HepG2 (cell line): ENCODE measurements at regions not wholly inside any gene's neighbourhood (a gene's known extent, or its start where the extent isn't known, plus 50 kb on each side); places are given as distances from the start of the nearest gene placed in this dataset.

Source experiments
- FOSL2 ChIP-seq: sonication (generic); formaldehyde crosslinking; IDR thresholded peaks from 2 replicates; pipeline ENCODE4 v1.4.0; 2020; ENCODE audit warnings: missing genetic modification reagents
- GPN1 ChIP-seq: sonication (generic); formaldehyde crosslinking; IDR thresholded peaks from 2 replicates; pipeline ENCODE4 v1.5.1; 2020; ENCODE audit warnings: missing genetic modification reagents, borderline replicate concordance
- HIVEP1 ChIP-seq: sonication (generic); formaldehyde crosslinking; IDR thresholded peaks from 2 replicates; pipeline ENCODE4 v1.4.0; 2020; ENCODE audit warnings: mild to moderate bottlenecking, missing genetic modification reagents
- JARID2 ChIP-seq: sonication (generic); formaldehyde crosslinking; IDR thresholded peaks from 2 replicates; pipeline ENCODE4 v1.8.1; 2023; ENCODE audit warnings: missing genetic modification reagents, inconsistent platforms; ENCODE audit not compliant: insufficient replicate concordance
- MEIS2 ChIP-seq: sonication (generic); formaldehyde crosslinking; IDR thresholded peaks from 2 replicates; pipeline ENCODE4 v1.9.0; 2021; ENCODE audit warnings: mild to moderate bottlenecking, missing genetic modification reagents
- MYC ChIP-seq: sonication (generic); formaldehyde crosslinking; IDR thresholded peaks from 2 replicates; pipeline ENCODE4 v1.9.0; 2021; ENCODE audit warnings: missing genetic modification reagents, borderline replicate concordance
- REL ChIP-seq: sonication (generic); formaldehyde crosslinking; conservative IDR thresholded peaks from 2 replicates; pipeline ENCODE4 v1.8.0; 2022; ENCODE audit warnings: mild to moderate bottlenecking, missing genetic modification reagents, moderate library complexity
- SMAD1 ChIP-seq: sonication (generic); formaldehyde crosslinking; IDR thresholded peaks from 2 replicates; pipeline ENCODE4 v1.4.0; 2020; ENCODE audit warnings: missing genetic modification reagents, low read depth, mild to moderate bottlenecking, borderline replicate concordance
- ZFP36 ChIP-seq: fragments of 150-350 bp; IDR thresholded peaks from 2 replicates; pipeline ENCODE4 v1.6.1; 2018; ENCODE audit warnings: borderline replicate concordance, low read length, low read depth; ENCODE audit not compliant: partially characterized antibody
- ZFY ChIP-seq: sonication (generic); formaldehyde crosslinking; IDR thresholded peaks from 2 replicates; pipeline ENCODE4 v1.4.0; 2020; ENCODE audit warnings: missing genetic modification reagents
- ZNF337 ChIP-seq: sonication (generic); formaldehyde crosslinking; IDR thresholded peaks from 2 replicates; pipeline ENCODE4 v1.5.1; 2020; ENCODE audit warnings: missing genetic modification reagents, low read depth, mild to moderate bottlenecking, borderline replicate concordance
- ZNF33A ChIP-seq: sonication (generic); formaldehyde crosslinking; IDR thresholded peaks from 2 replicates; pipeline ENCODE4 v1.5.1; 2020; ENCODE audit warnings: missing genetic modification reagents, mild to moderate bottlenecking, moderate library complexity, borderline replicate concordance
- ZNF460 ChIP-seq: sonication (generic); formaldehyde crosslinking; IDR thresholded peaks from 2 replicates; pipeline ENCODE4 v1.5.1; 2020; ENCODE audit warnings: missing genetic modification reagents, mild to moderate bottlenecking, borderline replicate concordance
- ZNF577 ChIP-seq: sonication (generic); formaldehyde crosslinking; IDR thresholded peaks from 2 replicates; pipeline ENCODE4 v1.4.0; 2020; ENCODE audit warnings: mild to moderate bottlenecking, low read depth, missing genetic modification reagents, borderline replicate concordance
- TF ChIP-seq, protein P1 (sequence below): sonication (generic); formaldehyde crosslinking; IDR thresholded peaks from 2 replicates; pipeline ENCODE4 v1.4.0; 2020; ENCODE audit warnings: mild to moderate bottlenecking, missing genetic modification reagents, borderline replicate concordance
- TF ChIP-seq, protein P2 (sequence below): sonication (generic); formaldehyde crosslinking; IDR thresholded peaks from 2 replicates; pipeline ENCODE4 v1.8.0; 2022; ENCODE audit warnings: mild to moderate bottlenecking, missing genetic modification reagents; ENCODE audit not compliant: insufficient replicate concordance
- TF ChIP-seq, protein P3 (sequence below): sonication (generic); formaldehyde crosslinking; IDR thresholded peaks from 2 replicates; pipeline ENCODE4 v1.8.1; 2023; ENCODE audit warnings: mild to moderate bottlenecking, missing genetic modification reagents
- TF ChIP-seq, protein P4 (sequence below): IDR thresholded peaks from 2 replicates; pipeline ENCODE4 v1.6.1; 2016; ENCODE audit warnings: low read depth, missing genetic modification reagents, missing compliant biosample characterization

DNA sequence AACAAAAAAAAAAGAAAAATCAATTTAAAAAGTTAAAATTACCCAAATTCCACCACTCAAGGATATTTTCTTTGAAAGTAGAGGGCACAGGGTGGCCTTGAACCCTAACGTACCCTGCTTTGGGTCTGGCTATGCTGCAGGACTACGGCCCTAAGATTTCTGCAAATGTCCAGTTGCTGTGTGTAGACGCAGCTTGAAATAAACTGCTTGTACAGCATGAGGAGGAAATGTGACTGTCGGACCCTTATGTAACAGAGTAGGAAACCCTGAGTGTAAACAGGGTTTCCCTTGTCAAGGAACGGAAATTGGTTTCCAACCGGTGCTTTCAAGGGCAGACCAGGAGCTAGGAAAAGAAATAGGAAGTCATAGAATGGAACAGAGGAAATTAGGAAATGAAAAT lies 60.7 kb upstream of the SHLD1 start (continued):
- TF ChIP-seq, protein P1, sequence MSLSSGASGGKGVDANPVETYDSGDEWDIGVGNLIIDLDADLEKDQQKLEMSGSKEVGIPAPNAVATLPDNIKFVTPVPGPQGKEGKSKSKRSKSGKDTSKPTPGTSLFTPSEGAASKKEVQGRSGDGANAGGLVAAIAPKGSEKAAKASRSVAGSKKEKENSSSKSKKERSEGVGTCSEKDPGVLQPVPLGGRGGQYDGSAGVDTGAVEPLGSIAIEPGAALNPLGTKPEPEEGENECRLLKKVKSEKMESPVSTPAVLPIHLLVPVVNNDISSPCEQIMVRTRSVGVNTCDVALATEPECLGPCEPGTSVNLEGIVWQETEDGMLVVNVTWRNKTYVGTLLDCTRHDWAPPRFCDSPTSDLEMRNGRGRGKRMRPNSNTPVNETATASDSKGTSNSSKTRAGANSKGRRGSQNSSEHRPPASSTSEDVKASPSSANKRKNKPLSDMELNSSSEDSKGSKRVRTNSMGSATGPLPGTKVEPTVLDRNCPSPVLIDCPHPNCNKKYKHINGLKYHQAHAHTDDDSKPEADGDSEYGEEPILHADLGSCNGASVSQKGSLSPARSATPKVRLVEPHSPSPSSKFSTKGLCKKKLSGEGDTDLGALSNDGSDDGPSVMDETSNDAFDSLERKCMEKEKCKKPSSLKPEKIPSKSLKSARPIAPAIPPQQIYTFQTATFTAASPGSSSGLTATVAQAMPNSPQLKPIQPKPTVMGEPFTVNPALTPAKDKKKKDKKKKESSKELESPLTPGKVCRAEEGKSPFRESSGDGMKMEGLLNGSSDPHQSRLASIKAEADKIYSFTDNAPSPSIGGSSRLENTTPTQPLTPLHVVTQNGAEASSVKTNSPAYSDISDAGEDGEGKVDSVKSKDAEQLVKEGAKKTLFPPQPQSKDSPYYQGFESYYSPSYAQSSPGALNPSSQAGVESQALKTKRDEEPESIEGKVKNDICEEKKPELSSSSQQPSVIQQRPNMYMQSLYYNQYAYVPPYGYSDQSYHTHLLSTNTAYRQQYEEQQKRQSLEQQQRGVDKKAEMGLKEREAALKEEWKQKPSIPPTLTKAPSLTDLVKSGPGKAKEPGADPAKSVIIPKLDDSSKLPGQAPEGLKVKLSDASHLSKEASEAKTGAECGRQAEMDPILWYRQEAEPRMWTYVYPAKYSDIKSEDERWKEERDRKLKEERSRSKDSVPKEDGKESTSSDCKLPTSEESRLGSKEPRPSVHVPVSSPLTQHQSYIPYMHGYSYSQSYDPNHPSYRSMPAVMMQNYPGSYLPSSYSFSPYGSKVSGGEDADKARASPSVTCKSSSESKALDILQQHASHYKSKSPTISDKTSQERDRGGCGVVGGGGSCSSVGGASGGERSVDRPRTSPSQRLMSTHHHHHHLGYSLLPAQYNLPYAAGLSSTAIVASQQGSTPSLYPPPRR (CRISPR knock-in tag), result peak; percentile 52; the same call in 1 of the 2 replicates
- TF ChIP-seq ZNF460, result no peak
- no peak for TF ChIP-seq JARID2
- TF ChIP-seq ZNF33A (CRISPR knock-in tag), result no peak
- TF ChIP-seq FOSL2 (CRISPR knock-in tag), result peak; percentile 46; the same call in 1 of the 2 replicates
- TF ChIP-seq ZNF577 (CRISPR knock-in tag), result no peak
- no peak for TF ChIP-seq SMAD1 (CRISPR knock-in tag)
- TF ChIP-seq, protein P2, sequence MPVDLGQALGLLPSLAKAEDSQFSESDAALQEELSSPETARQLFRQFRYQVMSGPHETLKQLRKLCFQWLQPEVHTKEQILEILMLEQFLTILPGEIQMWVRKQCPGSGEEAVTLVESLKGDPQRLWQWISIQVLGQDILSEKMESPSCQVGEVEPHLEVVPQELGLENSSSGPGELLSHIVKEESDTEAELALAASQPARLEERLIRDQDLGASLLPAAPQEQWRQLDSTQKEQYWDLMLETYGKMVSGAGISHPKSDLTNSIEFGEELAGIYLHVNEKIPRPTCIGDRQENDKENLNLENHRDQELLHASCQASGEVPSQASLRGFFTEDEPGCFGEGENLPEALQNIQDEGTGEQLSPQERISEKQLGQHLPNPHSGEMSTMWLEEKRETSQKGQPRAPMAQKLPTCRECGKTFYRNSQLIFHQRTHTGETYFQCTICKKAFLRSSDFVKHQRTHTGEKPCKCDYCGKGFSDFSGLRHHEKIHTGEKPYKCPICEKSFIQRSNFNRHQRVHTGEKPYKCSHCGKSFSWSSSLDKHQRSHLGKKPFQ, result no peak
- TF ChIP-seq MYC, result no peak
- TF ChIP-seq GPN1 (CRISPR knock-in tag), result no peak
- no peak for TF ChIP-seq ZFY (CRISPR knock-in tag)
- peak; percentile 76 for TF ChIP-seq MEIS2 (CRISPR knock-in tag)
- TF ChIP-seq ZFP36, result no peak
- TF ChIP-seq, protein P3, sequence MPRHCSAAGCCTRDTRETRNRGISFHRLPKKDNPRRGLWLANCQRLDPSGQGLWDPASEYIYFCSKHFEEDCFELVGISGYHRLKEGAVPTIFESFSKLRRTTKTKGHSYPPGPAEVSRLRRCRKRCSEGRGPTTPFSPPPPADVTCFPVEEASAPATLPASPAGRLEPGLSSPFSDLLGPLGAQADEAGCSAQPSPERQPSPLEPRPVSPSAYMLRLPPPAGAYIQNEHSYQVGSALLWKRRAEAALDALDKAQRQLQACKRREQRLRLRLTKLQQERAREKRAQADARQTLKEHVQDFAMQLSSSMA (CRISPR knock-in tag), result no peak
- no peak for TF ChIP-seq ZNF337
- TF ChIP-seq, protein P4, sequence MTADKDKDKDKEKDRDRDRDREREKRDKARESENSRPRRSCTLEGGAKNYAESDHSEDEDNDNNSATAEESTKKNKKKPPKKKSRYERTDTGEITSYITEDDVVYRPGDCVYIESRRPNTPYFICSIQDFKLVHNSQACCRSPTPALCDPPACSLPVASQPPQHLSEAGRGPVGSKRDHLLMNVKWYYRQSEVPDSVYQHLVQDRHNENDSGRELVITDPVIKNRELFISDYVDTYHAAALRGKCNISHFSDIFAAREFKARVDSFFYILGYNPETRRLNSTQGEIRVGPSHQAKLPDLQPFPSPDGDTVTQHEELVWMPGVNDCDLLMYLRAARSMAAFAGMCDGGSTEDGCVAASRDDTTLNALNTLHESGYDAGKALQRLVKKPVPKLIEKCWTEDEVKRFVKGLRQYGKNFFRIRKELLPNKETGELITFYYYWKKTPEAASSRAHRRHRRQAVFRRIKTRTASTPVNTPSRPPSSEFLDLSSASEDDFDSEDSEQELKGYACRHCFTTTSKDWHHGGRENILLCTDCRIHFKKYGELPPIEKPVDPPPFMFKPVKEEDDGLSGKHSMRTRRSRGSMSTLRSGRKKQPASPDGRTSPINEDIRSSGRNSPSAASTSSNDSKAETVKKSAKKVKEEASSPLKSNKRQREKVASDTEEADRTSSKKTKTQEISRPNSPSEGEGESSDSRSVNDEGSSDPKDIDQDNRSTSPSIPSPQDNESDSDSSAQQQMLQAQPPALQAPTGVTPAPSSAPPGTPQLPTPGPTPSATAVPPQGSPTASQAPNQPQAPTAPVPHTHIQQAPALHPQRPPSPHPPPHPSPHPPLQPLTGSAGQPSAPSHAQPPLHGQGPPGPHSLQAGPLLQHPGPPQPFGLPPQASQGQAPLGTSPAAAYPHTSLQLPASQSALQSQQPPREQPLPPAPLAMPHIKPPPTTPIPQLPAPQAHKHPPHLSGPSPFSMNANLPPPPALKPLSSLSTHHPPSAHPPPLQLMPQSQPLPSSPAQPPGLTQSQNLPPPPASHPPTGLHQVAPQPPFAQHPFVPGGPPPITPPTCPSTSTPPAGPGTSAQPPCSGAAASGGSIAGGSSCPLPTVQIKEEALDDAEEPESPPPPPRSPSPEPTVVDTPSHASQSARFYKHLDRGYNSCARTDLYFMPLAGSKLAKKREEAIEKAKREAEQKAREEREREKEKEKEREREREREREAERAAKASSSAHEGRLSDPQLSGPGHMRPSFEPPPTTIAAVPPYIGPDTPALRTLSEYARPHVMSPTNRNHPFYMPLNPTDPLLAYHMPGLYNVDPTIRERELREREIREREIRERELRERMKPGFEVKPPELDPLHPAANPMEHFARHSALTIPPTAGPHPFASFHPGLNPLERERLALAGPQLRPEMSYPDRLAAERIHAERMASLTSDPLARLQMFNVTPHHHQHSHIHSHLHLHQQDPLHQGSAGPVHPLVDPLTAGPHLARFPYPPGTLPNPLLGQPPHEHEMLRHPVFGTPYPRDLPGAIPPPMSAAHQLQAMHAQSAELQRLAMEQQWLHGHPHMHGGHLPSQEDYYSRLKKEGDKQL (CRISPR knock-in tag), result no peak
- TF ChIP-seq REL (CRISPR knock-in tag), result no peak
- TF ChIP-seq HIVEP1, result no peak
